ENCODE measurements at regions not wholly inside any gene's neighbourhood (a gene's known extent, or its start where the extent isn't known, plus 50 kb on each side); places are given as distances from the start of the nearest gene placed in this dataset.

DNA sequence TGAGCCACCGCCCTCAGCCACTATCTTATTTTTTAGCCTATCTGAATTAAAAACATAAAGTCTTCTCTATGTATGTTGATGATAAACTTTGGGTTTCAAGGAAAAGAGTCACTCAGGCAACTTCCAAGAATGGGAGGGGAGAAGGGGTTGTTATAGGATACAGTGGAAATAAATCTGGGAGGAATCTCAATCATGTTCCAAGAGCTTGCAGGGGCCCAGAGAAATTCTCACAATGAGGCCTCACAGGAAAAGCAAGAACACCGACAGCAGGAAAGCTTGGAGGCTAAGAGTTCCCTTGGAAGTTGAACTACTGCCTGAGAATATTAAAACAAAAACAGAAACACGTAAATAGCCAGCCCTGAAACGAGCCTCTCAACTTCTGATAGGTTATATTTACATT, 384.6 kb upstream of the IGFBP7 start:
- Mint-ChIP-seq H3K4me3 (ENCODE audit: unreplicated experiment) (no peak overlapping the region), H3K36me3 (ENCODE audit: unreplicated experiment) (no peaks in the 10 kb centered on the region), H3K9me3 (ENCODE audit: unreplicated experiment) (no peaks in the 10 kb centered on the region), H3K27me3 (ENCODE audit: unreplicated experiment) (no peaks in the 10 kb centered on the region), H3K27ac (ENCODE audit: unreplicated experiment) (no peak overlapping the region), H3K4me1 (ENCODE audit: low read depth, unreplicated experiment) (no peaks in the 10 kb centered on the region)
- DNase-seq = no peak
- TF ChIP-seq, protein P1, sequence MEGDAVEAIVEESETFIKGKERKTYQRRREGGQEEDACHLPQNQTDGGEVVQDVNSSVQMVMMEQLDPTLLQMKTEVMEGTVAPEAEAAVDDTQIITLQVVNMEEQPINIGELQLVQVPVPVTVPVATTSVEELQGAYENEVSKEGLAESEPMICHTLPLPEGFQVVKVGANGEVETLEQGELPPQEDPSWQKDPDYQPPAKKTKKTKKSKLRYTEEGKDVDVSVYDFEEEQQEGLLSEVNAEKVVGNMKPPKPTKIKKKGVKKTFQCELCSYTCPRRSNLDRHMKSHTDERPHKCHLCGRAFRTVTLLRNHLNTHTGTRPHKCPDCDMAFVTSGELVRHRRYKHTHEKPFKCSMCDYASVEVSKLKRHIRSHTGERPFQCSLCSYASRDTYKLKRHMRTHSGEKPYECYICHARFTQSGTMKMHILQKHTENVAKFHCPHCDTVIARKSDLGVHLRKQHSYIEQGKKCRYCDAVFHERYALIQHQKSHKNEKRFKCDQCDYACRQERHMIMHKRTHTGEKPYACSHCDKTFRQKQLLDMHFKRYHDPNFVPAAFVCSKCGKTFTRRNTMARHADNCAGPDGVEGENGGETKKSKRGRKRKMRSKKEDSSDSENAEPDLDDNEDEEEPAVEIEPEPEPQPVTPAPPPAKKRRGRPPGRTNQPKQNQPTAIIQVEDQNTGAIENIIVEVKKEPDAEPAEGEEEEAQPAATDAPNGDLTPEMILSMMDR (IDR thresholded peaks at IDR 0.05; ENCODE audit: partially characterized antibody, unreplicated experiment) = no peak

DNA sequence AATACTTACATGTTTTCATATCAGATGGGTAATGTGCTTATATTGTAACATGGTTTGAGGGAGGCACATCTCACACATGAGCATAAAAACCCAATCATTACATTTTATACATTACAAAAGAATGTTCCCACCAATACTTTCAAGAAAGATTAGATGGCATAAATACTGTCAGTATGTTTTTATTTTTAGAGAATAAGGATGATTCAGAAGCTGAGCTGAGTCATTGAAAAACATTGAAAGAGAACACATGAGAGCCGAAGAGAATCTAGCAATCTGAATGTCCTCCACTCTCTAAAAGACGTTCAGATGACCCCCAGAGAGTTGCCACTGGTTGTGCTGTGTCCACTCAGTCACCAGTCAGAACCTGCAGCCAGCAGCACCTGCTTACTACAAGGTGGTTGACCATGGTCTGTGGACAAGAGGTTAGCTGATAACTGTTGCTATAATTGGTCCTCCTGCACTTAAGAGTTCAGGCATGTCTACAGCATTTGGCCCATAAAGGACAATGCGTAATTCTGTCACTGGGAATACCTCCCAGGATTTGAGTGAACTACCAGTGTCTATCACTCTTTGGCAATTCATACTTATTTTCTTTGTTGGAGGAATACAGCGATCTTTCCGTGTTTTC, 382.2 kb upstream of the IGFBP7 start:
- Mint-ChIP-seq H3K36me3 (ENCODE audit: unreplicated experiment) (no peaks in the 10 kb centered on the region), H3K27me3 (ENCODE audit: unreplicated experiment) (no peaks in the 10 kb centered on the region), H3K27ac (ENCODE audit: unreplicated experiment) (no peak overlapping the region), H3K4me3 (ENCODE audit: unreplicated experiment) (no peak overlapping the region), H3K9me3 (ENCODE audit: unreplicated experiment) (no peaks in the 10 kb centered on the region), H3K4me1 (ENCODE audit: low read depth, unreplicated experiment) (no peaks in the 10 kb centered on the region)
- TF ChIP-seq, protein P1 (IDR thresholded peaks at IDR 0.05; ENCODE audit: partially characterized antibody, unreplicated experiment) = no peak
- no peak for DNase-seq

DNA sequence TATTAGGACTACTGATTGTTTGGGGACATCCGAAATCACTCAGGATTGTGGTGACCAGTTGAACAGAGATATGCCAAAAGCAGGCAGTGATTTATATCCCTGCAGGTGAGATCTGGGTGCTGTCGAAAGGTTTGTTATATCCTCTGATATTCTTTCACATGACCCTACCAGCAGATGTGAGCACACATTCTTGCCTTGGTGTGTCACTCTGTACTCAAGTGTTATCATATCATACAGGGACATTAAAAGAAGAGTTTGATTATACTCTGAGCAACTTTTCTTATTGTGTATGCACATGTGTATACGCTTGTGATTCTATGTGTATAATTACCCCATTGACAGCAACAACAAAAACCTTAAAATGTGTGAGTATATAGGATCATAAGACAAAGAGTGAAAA, 381.2 kb upstream of the IGFBP7 start:
- H3K27ac Mint-ChIP-seq (ENCODE audit: unreplicated experiment) = no peak overlapping the region
- TF ChIP-seq, protein P1 (IDR thresholded peaks at IDR 0.05; ENCODE audit: partially characterized antibody, unreplicated experiment) = no peak
- no peaks in the 10 kb centered on the region for H3K36me3 Mint-ChIP-seq (ENCODE audit: unreplicated experiment)
- DNase-seq = no peak
- no peaks in the 10 kb centered on the region for H3K27me3 Mint-ChIP-seq (ENCODE audit: unreplicated experiment)
- no peak overlapping the region for H3K4me3 Mint-ChIP-seq (ENCODE audit: unreplicated experiment)
- H3K9me3 Mint-ChIP-seq (ENCODE audit: unreplicated experiment) = no peaks in the 10 kb centered on the region
- no peaks in the 10 kb centered on the region for H3K4me1 Mint-ChIP-seq (ENCODE audit: low read depth, unreplicated experiment)

DNA sequence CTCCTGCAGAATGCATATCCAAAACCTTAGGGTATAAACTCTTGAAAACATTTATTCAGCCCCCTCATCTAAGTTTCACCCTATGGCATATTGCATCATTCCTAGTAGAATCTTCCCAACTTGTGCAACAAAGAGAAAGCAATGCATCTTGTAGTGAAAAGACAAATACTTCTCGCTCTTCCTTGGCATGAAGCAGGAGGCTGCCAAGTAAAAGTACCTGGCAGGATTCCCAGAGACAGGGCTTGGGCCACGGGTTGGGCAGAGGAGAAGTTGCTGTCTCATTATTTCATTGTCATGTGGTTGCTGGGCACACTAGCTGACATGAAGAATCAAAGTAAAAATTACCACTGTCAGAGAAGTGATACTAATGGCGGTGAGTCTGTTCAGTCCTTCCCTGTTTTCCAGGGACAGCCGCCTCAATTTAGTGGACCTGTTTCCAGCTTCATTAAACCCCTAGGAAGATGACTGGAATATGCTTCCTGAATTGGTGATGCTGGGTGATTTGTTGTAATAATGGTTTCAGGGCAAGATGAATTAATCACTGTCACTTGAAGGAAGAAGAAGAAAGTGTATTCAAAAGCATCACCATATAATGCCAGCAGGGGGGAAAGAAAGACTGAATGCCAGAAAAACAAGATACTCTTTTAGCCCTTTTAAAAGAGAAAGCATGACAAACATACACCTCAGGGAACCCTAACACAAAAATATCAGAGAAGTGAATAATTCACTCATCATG, 380.5 kb upstream of the IGFBP7 start:
- no peaks in the 10 kb centered on the region for H3K27me3 Mint-ChIP-seq (ENCODE audit: unreplicated experiment)
- TF ChIP-seq, protein P1 (IDR thresholded peaks at IDR 0.05; ENCODE audit: partially characterized antibody, unreplicated experiment) = no peak
- no peak overlapping the region for H3K4me3 Mint-ChIP-seq (ENCODE audit: unreplicated experiment)
- H3K36me3 Mint-ChIP-seq (ENCODE audit: unreplicated experiment) = no peaks in the 10 kb centered on the region
- H3K9me3 Mint-ChIP-seq (ENCODE audit: unreplicated experiment) = no peaks in the 10 kb centered on the region
- no peak for DNase-seq
- H3K4me1 Mint-ChIP-seq (ENCODE audit: low read depth, unreplicated experiment) = no peaks in the 10 kb centered on the region
- H3K27ac Mint-ChIP-seq (ENCODE audit: unreplicated experiment) = no peak overlapping the region
